HT-29 (cell line): ENCODE measurements at regions not wholly inside any gene's neighbourhood (a gene's known extent, or its start where the extent isn't known, plus 50 kb on each side); places are given as distances from the start of the nearest gene placed in this dataset.

ENCODE experiments used
- DNase-seq: peaks from one replicate; pipeline ENCODE4 v3.0.0-alpha.2; 2015; ENCODE audit warnings: low spot score

DNA sequence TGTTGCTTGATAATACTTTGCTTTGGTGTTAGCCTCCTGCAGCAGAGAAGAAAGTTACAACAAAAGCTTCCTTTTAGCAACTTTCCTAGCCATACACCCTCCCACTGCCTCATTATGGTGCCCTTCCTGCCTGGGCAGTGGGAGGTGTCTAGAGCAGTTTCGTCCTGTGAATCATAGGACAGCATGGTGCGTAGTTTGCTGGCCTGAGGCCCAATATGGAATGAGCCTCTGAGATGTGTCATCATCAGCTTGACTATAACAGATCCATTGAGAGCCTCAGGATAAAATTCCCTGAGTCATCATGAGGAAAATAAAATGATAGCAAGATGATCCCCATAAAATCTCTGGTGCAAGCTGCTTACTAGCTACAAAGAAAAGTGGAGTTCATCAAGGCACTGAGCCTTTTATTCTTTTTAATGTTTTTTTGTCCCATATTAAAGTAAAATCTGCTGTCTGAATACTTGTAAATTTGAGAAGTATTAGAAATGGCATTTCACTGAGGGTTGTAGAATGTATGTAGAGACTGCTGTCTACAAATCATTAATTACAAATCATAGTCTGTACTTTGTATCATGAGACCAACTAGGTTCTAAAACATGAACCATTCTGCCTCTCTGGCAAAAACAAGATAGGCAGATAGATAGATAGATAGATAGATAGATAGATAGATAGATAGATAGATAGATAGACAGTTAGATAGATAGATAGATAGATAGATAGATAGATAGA lies 303.0 kb upstream of the PDE4D start:
- peak; percentile 51 for DNase-seq

GRCh38 chr5:60195551-60195950 lies 302.0 kb upstream of the PDE4D start:
- no peak for DNase-seq

- DNase-seq: no peak
Measured at GRCh38 chr5:60195083-60195482, 301.6 kb upstream of the PDE4D start.

DNA sequence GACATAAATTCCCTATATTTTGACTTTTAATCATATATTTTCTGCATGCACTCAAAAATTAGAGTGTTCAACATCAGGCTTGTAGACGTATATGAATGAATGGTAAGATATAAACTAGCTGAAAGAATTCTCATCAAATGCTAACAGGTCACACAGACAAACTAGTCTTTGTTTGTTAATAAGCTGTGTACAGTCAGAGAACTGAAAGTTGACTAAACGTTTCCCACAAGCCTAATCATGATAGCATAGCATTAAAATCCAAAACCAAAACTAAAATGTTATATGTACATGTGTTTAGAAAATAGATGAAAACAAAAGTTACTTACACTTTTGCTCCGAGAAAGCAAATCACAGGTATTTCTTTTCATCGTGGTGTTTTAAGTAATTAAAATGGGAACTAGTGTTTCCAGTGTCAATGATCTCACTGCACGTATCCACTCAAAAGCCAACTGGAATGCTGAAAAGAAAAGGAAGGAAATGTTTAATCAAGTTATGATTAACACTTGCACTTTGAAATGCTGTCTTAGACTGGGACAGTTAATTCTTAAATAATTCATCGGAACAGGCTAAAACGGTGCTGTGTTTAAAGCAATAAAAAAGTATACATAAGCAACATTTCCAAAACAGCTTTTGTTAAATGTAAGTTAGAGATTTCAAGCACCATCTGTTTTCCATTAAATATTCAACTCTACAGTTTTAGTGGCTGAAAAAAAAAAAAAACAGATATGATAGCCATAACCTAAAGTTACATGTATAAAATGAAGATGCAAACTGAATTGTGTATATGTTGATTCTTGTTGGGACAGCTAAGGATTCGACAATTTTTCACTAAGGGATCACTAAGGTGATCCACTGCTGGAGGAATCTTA lies 291.9 kb upstream of the PDE4D start:
- DNase-seq: no peak

DNA sequence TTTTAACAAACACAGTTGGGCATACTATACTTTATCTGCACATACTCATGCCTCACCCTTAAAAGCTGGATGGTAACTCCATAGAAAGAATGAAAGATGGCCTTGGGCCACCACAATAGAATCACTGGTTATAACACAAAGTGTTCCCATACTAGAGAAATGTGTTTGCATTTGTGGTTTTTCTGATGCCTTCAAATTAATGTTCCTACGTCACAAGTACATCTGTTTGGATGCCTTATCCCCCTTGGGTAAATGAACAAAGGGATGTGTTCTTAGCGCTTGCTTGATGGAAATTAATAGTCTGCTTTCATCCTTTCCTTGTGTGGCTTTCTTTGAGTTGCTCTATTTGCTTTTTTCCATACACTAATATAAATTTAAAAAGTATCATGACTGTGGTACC lies 291.1 kb upstream of the PDE4D start:
- no peak for DNase-seq

DNA sequence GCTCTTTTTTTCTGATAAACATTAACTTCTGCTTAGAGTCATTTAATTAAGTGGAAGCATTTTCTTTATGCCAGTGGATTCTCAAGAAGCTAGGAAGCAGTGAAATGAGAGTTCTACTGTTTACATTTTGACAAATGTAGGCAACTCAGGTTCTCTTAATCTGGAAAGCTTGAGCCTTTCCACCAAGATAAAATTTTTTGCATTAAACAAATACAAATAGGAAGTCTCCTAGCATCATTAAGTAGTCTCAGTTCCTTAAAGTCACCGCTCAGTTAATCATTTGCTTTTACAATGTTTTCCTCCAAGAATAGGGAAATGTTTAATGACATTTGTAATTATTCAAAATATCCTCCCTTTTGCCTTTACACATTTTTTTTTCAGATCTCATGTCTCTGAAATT lies 290.4 kb upstream of the PDE4D start:
- DNase-seq: no peak

DNA sequence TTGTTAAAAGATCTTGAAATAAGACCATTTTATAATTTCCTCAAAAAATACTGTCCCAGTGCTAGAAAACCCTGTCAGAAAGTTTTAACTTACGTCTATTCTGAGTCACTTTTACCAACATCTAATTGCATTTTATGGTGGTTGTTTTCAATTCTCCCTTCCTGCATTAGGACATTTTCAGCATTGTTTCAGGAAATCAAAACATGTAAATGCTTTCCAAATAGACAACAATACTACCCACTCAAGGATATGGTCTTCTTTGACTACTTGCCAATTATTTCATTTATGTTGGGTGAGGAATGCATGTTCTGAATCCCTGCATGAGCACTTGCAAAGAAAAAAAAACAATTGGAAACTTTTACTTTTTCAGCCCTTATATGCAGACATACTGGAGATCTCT lies 284.6 kb upstream of the PDE4D start:
- no peak for DNase-seq

DNA sequence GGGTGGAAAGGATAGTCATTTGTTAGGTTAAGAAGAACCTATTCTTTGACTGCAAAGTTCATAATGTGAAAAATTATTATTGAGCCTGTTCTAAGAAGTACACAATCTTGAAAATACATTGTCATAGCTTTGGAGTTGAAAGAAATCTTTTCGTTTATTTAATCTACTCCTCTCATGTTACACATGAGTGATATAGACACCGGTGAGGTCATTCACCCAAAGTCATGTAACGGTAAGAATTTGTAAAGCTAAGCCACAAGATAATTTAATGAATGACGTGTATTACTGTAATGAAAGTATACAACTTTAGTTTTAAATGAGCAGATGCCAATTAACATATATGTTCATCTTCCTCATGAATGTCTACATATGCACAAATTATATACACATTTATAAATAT lies 284.1 kb upstream of the PDE4D start:
- DNase-seq: no peak

DNA sequence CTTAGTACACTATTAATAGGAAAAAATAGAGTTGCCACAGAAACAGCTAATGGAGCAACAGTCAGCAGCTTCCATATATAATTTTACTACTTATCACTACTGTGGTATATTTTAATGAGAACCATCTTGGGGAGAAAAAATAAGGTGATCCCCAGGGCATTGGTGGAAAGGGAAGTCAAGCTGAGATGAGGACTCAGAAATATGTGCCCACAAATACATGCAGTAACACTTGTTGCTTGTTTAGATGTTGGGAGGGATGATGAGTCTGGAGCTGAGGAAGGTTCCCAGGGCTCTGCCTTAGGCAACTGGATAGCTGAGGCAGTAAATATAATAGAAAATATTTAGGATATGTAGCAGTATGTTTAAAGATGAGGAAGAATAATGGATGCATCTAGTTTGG lies 280.1 kb upstream of the PDE4D start:
- DNase-seq: no peak

DNA sequence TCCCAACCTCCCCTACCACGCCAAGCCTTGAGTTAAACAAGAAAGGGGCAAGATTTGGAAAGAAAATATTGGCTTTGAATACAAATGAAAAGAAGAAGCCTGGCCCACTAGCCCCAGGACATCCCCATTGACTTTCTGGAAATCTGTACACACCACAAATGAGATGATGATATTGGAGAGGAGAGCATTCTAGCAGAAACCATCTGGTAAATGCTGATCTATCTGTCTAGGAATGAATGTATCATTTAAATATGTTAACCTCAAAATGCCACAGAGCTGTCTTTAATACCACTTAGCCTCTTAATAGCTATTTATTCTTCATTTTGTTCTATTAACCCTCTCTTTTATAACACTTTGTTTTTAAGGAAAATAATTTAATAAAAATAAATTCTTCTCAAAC lies 270.2 kb upstream of the PDE4D start:
- no peak for DNase-seq

GRCh38 chr5:60162441-60162840 lies 268.9 kb upstream of the PDE4D start:
- DNase-seq: no peak

DNA sequence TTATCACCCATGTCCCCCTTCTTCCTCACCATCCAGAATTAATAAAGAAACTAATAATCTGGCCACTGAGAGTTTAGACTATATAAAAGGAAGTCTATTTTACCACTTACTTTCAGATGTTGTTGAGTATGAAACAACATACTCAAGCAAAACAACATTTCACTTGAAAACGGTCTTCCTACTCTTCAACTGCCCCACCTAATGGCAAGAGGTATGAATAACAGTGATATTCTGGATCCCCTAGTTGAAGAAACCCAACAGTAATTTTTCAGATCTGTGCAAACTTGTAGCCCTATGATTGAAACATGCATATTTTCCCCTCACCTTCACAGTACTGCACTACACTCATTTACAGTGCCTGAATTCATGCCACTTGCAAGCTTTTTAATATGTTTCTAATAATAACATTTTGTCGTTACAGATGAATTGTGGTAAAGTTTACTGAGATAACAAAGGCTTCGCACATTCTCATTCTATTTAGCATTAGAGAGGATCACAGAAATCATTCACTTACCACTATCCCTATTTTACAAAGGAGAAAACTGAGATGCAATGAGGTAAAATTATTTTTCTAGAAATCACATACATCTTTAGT lies 267.9 kb upstream of the PDE4D start:
- DNase-seq: peak; percentile 48

DNA sequence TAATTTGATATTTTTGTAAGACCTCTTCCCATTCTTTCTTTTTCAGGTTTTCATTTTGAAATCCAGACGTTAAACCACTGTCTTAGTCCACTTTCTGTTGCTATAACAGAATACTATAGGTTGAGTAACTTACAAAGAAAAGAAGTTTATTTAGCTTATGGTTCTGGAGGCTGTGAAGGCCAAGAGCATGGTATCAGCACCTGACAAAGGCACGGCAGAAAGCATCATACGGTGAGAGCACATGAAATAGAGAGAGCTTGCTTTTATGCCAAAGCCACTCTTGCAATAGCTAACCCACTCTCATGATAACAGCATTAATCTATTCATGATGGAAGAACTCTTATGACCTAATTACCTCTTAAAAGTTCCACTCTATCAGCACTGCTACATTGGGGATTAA lies 255.6 kb upstream of the PDE4D start:
- no peak for DNase-seq

GRCh38 chr5:60148366-60148765 lies 254.8 kb upstream of the PDE4D start:
- DNase-seq: no peak

GRCh38 chr5:60147791-60148190 lies 254.3 kb upstream of the PDE4D start:
- no peak for DNase-seq

DNA sequence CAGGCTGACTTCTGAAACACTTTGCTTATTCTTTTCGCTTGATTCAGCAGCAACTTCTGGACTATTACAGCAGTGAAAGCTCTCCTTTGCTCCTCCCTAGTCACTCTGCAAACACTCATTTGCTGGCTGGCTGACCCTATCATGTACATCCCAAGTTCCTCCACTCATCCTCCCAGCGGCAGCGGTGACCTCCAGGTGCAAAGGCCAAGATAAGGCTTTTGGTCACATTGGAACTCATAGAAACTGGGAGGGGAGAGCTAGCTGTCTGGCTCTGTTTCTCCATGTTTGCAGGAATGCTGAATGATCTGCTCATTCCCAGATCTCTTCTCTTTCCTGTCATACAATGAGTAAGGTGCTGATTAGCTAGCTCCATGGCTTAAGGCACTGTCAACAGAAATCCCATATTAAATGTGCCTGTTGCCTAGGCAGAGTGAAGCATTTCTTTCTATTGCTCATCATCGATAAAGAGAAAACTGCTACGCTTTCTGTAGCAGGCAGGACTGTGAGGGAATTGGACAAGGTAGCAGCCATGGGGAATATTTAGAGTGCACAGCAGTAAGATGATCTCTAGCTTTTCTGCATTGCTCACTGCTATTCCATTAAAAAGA lies 250.5 kb upstream of the PDE4D start:
- no peak for DNase-seq

DNA sequence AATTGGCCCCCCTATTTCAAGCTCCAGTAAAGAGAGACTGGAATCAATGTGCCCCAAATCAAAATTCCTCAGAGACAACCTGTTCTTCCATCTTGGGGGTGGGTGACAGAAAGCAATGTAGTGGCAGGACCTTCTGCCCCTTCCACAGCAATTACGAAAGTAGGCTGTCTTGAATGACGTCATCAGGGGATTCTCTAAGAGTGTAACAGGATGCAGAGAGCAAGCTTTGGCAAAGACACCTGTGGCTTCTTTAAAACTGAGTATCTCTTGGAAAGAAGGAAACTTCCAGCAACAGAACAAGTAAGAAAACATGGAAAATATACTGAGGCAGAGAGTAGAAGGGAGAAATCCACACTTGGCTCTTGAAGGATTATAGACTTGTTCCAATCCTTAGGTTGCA lies 247.6 kb upstream of the PDE4D start:
- no peak for DNase-seq

GRCh38 chr5:60136841-60137240 lies 243.3 kb upstream of the PDE4D start:
- no peak for DNase-seq

GRCh38 chr5:60131504-60131903 lies 238.0 kb upstream of the PDE4D start:
- no peak for DNase-seq

DNA sequence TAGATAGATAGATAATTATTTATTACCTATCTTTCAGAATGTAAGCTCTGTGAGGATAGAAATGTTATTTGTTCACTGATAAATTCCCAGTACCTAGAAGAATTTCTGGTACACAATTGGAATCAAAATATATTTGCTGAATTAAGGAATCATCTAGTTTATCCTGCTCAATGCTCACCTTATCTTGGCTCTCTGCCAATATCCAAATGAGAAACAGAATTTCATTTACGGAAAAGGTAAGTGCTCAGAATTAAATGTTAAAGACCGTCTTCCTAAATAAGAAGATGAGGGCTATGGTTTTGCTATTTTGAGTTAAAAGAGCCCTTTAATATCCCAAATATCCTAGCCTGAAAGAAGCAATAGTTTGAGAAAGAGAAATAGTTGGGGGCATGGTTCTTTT lies 232.1 kb upstream of the PDE4D start:
- no peak for DNase-seq

- DNase-seq: no peak
Measured at GRCh38 chr5:60102961-60103693, 209.6 kb upstream of the PDE4D start.

GRCh38 chr5:60101573-60101972 lies 208.0 kb upstream of the PDE4D start:
- DNase-seq: no peak
